ENCODE measurements at regions not wholly inside any gene's neighbourhood (a gene's known extent, or its start where the extent isn't known, plus 50 kb on each side); places are given as distances from the start of the nearest gene placed in this dataset.

- H3K9me3 ChIP-seq (ENCODE audit: control insufficient read depth, low read length), result peaks cover 3% of the 10 kb centered on the region
- H3K36me3 ChIP-seq (ENCODE audit: control insufficient read depth, insufficient read depth, low read length), result no peaks in the 10 kb centered on the region
- no peak overlapping the region for H2AFZ ChIP-seq
- H3K27me3 ChIP-seq (ENCODE audit: control insufficient read depth, insufficient read depth, low read length), result no peaks in the 10 kb centered on the region
- no peaks in the 10 kb centered on the region for H3K79me2 ChIP-seq
- no peak overlapping the region for H3K27ac ChIP-seq
- H3K9ac ChIP-seq, result no peak overlapping the region
- no peak for TF ChIP-seq CTCF (IDR thresholded peaks at IDR 0.05)
- no peaks in the 10 kb centered on the region for H3K4me1 ChIP-seq
- H3K4me2 ChIP-seq (ENCODE audit: low read length), result no peak overlapping the region
- no peak overlapping the region for H3K4me3 ChIP-seq (ENCODE audit: low read depth, low read length)
These were observed 997.6 kb downstream of the DIAPH3 start for GRCh38 chr13:59166174-59166573.

DNA sequence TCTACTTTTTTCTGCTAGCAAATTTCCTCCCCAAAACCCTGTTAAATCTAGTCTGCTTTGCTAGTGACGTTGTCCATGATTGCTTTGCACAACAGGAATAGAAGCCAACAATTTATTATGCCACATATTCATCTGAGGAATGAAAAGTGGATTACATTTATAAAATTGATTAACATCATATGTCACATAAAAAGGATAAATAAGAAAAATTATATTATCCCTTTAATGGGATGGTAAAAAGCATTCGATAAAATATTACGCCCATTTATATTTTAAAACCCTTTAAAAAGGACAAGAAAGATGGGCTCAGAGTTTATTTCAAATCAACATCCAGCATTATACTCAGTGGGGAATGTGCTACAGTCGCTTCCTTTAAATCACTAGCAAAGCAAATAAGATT lies 991.7 kb downstream of the DIAPH3 start:
- no peak overlapping the region for H3K4me3 ChIP-seq (ENCODE audit: low read depth, low read length)
- no peaks in the 10 kb centered on the region for H3K79me2 ChIP-seq
- H3K4me1 ChIP-seq, result no peaks in the 10 kb centered on the region
- TF ChIP-seq CTCF (IDR thresholded peaks at IDR 0.05), result no peak
- H2AFZ ChIP-seq, result no peak overlapping the region
- no peaks in the 10 kb centered on the region for H3K9me3 ChIP-seq (ENCODE audit: control insufficient read depth, low read length)
- no peaks in the 10 kb centered on the region for H3K36me3 ChIP-seq (ENCODE audit: control insufficient read depth, insufficient read depth, low read length)
- no peaks in the 10 kb centered on the region for H3K27me3 ChIP-seq (ENCODE audit: control insufficient read depth, insufficient read depth, low read length)
- H3K4me2 ChIP-seq (ENCODE audit: low read length), result no peak overlapping the region
- H3K27ac ChIP-seq, result no peak overlapping the region
- no peak overlapping the region for H3K9ac ChIP-seq

DNA sequence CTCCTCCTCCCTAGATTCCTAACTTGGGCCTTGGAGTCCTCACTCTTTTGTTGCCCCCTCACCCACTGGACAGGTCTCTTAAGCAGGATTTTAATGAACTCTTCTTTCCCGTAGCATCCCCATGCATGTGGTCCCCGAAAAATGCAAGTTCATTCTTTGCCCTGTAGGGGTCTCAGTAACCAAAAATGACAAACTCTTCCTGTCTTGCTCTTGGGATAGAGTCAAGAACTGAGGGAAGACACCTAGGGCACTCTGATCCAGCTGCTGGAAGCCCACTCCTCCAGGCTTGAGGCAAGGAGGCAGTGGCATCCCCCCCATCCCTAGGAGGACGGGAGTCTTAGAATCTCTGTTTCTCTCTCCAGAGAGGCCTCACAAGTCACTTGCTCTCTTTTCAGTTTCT lies 987.0 kb downstream of the DIAPH3 start:
- Histone ChIP-seq H3K9ac (no peak overlapping the region), H2AFZ (no peak overlapping the region), H3K27me3 (ENCODE audit: control insufficient read depth, insufficient read depth, low read length) (no peaks in the 10 kb centered on the region), H3K79me2 (no peaks in the 10 kb centered on the region), H3K4me2 (ENCODE audit: low read length) (no peak overlapping the region), H3K4me3 (ENCODE audit: low read depth, low read length) (no peak overlapping the region), H3K27ac (no peak overlapping the region), H3K4me1 (no peaks in the 10 kb centered on the region), H3K36me3 (ENCODE audit: control insufficient read depth, insufficient read depth, low read length) (no peaks in the 10 kb centered on the region), H3K9me3 (ENCODE audit: control insufficient read depth, low read length) (no peaks in the 10 kb centered on the region)
- TF ChIP-seq CTCF (IDR thresholded peaks at IDR 0.05), result no peak

DNA sequence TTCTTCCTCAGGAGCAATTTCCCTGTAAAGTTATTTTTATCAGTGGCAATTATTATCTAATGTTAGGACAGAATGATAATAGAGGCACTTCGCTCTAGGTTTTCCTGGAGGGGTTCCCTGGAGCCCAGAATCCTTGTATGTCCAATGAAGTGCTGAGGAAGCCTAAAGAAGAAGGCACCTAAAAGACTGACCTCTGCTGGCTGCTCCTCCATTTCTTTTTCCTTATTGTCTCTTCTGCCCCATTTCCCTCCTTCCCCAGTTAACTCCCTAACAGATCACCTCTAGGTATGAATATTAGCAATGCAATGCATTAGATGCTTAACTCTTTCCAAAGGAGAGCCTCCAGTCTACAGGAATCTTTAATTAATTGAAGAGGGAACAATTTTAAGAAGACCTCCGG lies 985.4 kb downstream of the DIAPH3 start:
- Histone ChIP-seq H3K27ac (no peak overlapping the region), H3K4me2 (ENCODE audit: low read length) (no peak overlapping the region), H2AFZ (no peak overlapping the region), H3K4me3 (ENCODE audit: low read depth, low read length) (no peak overlapping the region), H3K27me3 (ENCODE audit: control insufficient read depth, insufficient read depth, low read length) (no peaks in the 10 kb centered on the region), H3K79me2 (no peaks in the 10 kb centered on the region), H3K4me1 (no peaks in the 10 kb centered on the region), H3K9ac (no peak overlapping the region), H3K9me3 (ENCODE audit: control insufficient read depth, low read length) (no peaks in the 10 kb centered on the region), H3K36me3 (ENCODE audit: control insufficient read depth, insufficient read depth, low read length) (no peaks in the 10 kb centered on the region)
- no peak for TF ChIP-seq CTCF (IDR thresholded peaks at IDR 0.05)

DNA sequence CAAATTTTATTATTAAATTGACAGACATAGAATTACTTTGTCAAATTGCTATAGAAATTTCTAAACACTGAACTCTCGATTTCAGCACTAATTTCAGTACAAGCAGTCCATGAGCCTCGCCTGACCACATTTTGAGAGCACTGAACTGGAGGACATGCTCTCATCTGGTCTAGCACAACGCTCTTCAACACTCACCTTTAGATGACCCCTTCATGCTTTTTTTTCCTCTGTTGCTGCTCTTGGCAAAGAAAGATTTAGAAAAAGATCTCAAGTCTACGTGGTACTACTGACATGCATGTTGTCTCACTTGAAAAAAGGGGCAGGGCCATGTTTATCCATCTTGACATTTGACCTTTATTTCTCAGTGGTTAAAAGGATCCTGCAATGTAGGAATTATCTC lies 981.5 kb downstream of the DIAPH3 start:
- H2AFZ ChIP-seq, result no peak overlapping the region
- H3K4me3 ChIP-seq (ENCODE audit: low read depth, low read length), result no peak overlapping the region
- no peak overlapping the region for H3K27ac ChIP-seq
- TF ChIP-seq CTCF (IDR thresholded peaks at IDR 0.05), result no peak
- H3K4me2 ChIP-seq (ENCODE audit: low read length), result no peak overlapping the region
- H3K9me3 ChIP-seq (ENCODE audit: control insufficient read depth, low read length), result no peaks in the 10 kb centered on the region
- no peaks in the 10 kb centered on the region for H3K79me2 ChIP-seq
- H3K4me1 ChIP-seq, result no peaks in the 10 kb centered on the region
- H3K27me3 ChIP-seq (ENCODE audit: control insufficient read depth, insufficient read depth, low read length), result no peaks in the 10 kb centered on the region
- no peak overlapping the region for H3K9ac ChIP-seq
- H3K36me3 ChIP-seq (ENCODE audit: control insufficient read depth, insufficient read depth, low read length), result no peaks in the 10 kb centered on the region
